ENCODE measurements at regions not wholly inside any gene's neighbourhood (a gene's known extent, or its start where the extent isn't known, plus 50 kb on each side); places are given as distances from the start of the nearest gene placed in this dataset.

DNA sequence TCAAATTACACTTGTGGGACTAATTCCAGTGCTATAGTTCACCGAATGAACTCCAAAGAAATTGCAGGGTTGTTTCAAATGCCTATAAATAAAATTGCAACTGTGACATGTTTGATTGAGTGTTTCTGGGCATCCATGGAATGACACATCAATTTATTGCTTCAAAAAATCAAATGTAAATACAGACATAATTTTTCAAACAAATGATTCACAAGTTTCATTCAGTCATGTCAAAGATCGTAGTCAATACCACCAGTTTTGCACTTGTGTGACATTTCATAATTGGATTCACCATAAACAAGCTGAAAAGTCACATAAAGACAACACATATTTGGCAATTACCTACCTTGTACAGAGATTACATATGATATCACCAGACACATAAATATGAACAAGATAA, 350.8 kb downstream of the CDH2 start:
- DNase-seq (ENCODE audit: low spot score): no peak

DNA sequence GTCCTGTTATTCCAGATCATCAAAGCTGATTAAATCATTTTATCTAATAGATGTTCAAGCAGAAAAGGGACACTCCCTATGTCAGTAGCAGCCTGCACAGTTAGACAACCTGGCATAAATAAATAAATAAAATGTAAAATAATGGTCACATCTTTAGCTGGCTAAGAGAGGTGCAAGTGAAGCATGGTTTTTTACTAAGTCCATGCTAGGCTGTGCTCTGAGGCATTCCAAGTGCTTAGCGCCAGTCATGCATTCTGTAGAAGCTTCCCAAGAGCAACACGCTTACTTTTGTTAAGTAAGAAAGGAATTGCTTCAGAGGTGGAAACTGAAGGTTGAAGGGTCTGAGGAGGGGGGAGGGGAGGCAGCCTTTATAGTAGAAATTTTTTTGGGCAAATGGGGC, 351.2 kb downstream of the CDH2 start:
- no peak for DNase-seq (ENCODE audit: low spot score)

DNA sequence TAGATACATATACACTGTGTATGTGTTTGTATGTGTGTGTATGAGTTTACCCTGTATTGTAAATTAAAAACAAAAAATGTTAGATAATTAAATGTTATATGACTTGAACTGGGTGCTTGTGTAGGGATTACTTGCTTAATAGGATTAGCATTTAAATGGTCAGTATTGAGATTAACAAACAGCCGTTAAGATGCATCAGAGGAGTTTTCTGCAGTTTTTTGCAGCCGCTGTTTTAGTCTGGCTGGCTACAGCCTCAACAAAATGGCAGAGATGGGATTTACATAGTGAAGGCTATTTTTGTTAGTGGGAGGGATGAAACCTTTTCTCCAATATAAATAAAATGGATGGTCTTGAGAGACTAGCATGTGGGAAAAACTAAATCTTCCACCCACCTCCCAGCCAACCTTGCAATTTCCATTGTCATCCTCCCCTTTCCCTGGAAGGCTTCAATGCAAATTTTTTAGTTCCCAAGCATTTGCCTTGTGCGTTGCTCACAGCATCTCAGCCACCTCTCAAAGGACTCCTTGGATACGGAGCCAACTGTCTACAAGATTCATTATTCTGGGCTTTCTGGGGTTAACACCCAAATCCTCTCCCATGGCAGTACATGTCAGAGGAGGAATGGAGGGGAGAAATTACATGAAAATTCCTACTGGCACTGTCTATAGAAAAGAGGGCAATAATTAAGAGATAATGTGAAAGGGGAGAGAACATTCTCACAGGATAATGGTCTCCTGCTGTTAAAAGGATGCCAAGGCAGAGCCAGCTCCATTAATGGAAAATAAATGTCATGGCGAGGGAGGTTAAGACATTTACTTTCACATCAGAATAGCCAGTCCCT, 351.9 kb downstream of the CDH2 start:
- no peak for DNase-seq (ENCODE audit: low spot score)

DNA sequence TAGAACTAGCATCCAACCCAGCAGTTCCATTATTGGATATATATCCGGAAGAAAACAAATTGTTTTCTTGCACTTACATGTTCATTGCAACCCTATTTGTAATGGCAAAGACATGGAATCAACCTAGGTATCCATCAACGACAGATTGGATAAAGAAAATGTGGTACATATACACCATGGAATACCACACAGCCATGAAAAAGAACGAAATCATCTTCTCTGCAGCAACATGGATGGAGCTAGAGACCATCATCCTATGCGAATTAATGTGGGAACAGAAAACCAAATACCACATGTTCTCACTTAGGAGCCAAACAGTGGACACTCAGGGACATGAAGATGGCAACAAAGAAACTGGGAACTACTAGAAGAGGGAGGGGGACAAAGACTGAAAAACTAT, 352.7 kb downstream of the CDH2 start:
- no peak for DNase-seq (ENCODE audit: low spot score)

DNA sequence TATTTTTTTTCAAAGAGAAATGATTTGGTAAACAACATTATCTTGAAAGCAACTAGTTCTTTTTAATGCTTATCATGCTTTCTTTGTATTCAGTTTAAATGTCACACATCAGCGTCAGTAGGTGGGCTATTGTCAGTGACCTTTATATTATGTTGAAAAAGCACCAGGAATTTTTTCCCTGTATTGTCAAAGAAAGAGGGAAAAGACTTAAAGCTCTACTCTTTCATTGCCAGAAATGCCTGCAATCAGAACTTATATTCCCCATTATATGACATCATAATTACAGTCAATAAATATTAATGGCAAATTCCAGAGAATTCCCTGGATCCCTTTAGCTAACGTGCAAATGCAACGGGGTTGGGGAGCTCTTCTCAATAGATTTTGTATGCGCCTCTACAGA, 353.9 kb downstream of the CDH2 start:
- no peak for DNase-seq (ENCODE audit: low spot score)

DNA sequence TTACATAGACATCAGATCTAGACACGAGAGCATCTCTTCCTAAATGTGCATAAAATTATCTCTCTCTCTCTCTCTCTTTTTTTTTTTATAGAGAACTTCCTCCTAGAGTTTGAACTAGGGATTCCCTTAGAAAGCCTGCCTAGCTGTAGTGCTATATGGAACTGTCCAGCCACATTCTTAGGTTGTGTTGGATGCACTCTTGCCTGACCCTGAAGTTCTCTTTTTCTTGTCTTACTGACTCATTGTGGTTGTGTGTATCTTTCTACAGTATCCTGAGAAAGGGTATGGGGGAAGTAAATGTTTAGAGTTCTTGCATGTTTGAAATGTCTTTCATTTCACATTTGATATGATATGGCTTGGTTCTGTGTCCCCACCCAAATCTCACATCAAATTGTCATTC, 368.2 kb downstream of the CDH2 start:
- no peak for DNase-seq (ENCODE audit: low spot score)

DNA sequence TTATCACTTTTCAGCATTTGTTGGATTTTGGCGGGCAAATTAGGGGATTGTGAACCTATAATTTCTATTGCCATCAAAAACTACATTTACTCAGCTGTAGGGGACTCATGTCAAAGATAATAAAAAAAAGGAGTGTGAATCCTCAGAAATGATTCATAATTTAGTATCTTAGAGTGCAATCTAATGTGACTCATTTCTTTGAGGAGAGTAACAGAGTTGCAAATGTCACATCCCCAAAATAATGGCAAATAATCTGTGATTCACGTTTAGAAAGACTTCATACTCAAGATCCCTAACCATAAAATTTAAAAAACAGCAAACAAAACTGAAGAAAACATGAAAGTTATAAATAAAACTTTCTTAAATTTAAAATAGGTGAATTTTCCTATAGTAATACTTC, 373.0 kb downstream of the CDH2 start:
- DNase-seq (ENCODE audit: low spot score): no peak

DNA sequence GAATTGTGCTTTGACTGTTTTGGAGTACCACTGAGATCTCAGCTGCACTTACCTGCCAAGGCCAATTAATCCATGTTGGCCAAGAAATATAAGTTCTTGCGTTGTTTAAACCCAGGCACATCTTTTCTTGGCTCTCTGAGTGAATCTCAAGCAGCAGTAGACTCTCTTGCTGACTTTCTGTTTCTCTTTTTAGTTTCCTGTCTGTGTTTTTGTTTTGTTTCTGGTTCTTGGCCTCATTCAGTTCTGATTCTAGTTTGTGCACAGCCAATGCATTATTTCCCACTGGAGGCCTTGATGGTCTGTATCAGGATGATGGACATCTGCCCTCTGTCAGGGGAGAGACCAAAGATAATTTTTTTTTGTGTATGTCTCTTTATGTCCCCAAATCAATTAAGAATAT, 379.4 kb downstream of the CDH2 start:
- DNase-seq (ENCODE audit: low spot score): no peak

DNA sequence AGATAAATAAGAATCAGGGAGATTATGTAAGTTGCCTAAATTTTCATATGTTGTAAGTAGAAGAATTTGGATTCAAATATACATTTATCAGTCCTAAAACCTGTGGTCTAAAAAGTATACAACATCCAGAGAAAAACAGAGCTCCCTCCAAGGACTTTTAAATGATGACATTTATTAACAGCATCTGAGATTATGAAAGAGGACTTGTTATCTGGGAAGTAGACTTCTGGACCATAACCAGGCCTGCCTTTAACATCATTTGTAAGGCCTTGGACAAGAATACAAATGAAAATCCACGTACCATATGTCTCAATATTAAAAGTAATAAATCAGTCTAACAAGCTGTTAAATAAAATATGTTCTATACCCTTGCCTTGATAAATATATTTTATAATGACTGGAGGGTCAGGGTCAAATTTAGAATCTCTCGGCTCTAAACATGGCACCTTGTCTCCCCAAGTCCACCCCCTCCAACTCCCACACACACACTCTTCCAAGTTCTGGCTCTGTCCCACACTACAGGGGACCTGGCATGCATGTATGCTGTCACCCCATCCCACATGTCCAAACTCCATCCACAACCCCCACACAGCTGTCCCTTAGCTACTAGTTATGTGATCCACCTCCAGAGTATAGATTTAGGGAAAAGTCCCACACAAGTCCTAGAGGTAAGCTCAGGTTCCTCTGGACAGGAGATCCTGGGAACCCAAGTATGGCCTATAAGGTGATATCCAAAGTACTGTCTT, 382.6 kb downstream of the CDH2 start:
- DNase-seq (ENCODE audit: low spot score): no peak

DNA sequence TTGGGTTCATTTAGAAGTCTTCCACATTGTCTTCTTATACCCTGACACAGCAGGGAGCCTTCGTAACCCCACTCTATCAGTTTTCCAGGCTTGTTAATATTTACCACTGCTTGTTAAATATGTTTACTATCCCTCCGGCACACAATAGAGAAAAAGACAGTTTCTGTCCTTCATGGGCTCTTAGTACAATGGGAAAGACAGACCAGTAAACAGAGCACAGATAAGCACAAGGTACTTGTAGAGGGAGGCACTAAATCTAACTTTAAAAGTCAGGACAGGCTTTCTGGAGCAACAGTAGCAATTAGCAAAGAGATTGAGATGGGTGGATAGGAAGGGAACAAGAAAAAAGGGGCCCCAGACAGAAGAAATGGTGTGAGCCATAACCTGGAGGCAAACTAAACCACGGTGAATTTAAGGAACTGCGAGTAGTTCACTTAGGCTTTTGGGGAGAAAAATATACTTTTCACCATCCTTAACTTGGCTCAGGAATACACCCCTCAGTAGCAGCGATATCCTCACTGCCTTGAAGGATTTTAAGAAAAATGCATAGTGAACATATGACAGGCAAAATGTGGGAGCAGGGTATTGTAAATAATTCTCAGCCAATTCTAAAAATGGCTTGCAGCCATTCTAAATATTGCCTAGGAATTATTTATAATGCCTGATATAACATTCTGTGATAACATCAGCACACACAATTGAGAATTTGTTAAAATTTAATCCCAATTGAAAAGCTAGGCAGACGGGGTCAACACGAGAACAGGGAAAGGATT, 383.7 kb downstream of the CDH2 start:
- DNase-seq (ENCODE audit: low spot score): no peak

DNA sequence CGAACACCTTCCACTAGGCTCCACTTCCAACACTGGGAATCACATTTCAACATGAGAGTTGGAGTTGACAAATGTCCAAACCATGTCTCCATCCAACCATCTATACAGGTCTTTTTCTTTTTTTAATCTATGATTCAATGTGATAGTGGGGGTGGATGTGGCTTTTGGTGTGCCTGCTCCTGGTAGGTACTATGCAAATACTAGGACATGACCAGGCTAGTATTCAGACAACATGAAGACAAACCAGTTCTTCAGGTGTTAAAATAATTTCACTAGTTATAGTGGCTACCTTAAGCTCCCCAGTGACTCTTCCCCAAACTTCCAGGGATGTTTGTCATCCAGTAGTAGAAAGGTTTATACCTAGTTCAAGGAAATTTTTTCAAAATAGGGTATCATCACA, 387.5 kb downstream of the CDH2 start:
- no peak for DNase-seq (ENCODE audit: low spot score)

DNA sequence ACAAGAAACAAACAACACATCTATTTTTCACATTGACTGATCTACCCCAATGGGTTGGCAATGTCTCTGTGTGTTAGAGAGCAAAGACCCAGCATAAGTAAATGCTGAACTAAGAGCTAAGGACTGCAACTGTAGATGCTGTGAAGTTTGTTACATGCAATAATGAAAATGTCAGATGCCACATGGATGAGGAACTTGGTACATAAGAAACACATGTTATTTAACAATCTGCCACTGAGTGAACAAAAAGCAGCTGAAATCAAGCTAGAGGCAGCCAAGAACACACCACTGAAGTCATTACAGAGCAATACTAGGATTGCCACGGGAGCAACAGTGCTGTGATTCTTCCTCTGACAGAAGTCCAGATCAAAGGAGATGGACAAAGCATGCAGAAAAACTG, 389.4 kb downstream of the CDH2 start:
- DNase-seq (ENCODE audit: low spot score): no peak

DNA sequence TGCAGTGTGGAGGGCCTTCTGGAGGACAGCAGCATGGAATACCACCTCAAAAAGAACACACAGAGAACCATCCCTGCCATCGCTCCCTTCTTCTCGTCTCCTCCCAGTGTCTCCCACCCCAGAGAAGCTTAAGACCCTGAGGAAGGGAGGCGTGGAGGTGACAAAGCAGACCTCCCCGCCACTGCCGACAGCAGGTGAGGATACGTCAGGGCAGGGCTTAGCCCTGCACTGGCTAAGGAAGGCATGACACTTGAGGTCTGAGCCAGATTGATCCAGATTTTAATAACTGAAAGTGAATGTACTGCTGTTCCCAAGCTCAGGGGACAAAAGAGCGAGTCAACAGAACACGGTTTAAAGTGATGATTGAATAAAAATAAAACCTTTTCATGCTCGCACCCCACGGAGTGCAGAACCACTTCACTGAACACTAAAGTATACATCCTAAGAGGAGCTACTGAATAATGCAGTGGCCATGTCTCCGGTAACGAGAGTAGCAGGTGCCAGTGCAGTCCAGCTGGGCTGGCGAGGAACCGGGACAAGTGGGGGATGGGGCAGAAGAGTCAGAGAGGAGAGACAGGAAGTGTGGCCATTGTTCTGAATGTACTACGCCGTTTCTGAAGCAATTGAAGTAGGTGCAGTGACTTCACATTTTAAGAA, 391.0 kb downstream of the CDH2 start:
- no peak for DNase-seq (ENCODE audit: low spot score)

DNA sequence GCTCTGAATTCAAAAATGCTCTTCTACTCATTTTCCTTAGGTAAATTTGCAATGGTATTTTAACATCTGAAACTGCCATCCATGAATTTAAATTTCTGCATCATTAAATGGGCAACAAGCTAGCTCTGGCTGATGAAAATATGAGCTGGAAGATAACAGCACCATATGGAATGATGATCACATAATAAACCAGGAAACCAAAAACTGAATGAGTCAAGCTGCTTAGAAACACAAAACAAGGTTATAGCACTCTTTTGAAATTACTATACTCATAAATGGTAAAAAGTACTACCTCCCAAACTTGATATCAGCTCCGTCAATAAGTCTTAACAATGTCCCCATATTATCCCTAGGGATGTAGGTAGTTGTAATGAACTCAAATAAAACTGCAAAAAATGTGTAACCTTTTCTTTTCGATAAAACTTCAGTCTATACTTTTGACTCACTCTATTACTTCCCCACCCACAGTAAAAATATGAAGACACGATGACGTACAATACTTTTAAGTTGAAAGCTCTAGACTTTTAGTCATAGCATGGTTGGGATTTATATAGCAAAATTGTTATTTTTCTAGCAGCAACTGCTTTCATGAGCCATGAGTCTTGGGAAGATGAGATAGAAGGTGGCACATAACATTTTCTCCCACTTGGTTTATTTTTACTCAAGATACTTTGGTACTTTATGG, 396.7 kb downstream of the CDH2 start:
- DNase-seq (ENCODE audit: low spot score): no peak

DNA sequence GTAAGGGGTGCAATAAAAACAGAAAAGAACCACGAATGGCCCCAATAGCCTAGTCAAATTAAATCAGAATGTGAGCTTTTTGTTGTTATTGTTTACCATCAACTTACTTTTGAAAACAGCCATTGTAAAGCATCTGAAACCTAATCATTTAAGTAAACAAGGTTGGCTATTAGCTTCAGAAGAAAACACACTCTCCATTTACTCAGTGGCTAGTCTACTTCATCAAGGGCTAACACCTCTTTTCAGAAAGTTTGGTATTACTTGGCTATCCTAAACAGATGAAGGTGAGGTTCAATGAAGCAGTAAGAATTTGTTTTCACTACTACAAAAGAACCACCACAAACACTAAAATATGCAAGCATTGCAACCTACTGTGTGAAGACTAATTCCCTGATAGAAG, 398.0 kb downstream of the CDH2 start:
- no peak for DNase-seq (ENCODE audit: low spot score)

DNA sequence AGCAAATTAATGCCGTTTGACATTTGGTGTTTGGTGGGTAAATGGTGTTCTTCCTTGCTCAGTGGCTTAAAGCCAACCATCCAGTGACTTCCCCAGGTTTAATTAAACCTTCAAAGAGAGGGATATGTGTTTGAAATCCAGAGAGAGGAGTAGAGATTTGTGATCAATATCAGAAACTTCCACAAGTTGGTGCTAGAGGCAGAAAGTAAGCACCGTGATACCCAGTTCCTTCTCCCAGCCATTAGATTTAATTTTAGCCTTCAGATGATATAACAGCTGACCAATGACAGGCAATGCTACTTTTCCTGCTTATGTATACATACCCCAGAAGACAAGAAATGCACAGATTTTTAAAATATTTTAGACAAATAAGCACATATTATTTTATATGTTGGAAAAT, 398.5 kb downstream of the CDH2 start:
- DNase-seq (ENCODE audit: low spot score): no peak

DNA sequence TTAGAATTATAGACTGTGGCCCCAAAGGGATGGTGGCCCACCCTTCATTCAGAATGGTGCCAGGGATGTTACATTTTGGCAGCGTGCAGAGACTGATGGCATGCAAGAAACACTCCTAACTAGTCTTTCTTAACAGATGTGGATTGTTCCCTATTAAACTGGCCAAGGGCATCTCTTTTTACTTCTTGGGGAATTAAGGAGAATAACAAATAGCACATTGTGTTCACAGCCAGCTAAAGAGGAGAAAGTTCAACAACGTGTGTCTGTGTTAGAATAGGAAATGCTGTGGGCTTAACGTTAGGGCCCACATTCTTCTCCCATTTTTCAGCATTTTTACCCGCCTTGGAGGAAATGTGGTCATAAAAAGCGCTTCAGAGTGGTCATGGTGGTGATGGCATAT, 404.8 kb downstream of the CDH2 start:
- no peak for DNase-seq (ENCODE audit: low spot score)

DNA sequence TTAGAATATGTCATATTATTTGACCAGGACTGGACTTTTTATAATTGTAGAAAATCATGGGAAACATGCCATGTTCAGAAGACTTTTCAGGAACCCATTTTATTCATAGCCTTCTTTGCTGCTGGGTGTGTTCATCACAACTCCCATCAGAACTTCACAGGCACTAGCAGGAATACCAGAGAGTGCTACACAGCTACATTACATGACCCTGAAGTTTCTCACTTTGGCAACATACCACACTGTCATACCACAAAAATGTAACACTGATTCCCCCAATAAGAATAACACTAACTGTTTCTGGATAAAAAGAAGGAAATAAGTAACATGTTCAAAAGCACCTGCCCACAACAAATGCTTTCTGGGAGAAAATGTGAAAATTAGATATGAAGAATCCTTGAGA, 405.4 kb downstream of the CDH2 start:
- no peak for DNase-seq (ENCODE audit: low spot score)

DNA sequence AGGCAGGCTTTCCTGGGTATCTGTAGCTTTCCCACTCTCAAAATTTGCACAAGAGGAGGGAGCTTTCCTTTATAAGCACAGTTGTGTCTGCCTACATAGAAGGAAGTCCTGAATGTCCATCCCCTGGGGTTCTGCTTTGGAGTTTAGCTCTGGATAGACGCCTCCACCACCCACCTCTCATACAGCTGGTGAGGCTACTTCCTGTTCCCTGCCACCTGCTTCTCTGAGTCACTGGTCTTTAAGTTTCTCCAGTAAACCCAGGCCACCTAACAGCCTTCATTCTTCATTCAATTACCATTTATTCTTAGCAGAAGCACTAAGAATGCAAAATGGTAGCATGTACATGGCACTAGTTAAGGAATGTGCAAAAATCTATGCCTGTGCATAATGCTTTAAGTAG, 407.8 kb downstream of the CDH2 start:
- no peak for DNase-seq (ENCODE audit: low spot score)

DNA sequence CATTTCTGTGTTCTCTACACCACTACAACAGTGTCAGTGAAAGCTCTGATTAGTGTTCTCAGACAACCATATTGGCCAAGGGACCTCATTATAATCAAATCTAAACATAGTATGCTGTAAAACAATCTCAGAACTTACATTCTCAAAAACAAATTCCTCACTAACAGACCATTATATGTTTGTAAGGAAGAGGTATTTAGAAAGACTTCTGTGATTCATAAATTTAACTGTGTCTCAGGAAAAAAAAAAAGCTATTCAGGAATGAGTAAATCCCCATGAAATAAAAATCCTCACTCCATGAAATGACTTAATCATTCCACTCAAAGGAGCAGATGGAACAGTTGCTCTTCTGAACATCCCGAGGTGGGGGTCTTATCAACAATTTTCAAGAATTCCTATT, 413.0 kb downstream of the CDH2 start:
- no peak for DNase-seq (ENCODE audit: low spot score)

DNA sequence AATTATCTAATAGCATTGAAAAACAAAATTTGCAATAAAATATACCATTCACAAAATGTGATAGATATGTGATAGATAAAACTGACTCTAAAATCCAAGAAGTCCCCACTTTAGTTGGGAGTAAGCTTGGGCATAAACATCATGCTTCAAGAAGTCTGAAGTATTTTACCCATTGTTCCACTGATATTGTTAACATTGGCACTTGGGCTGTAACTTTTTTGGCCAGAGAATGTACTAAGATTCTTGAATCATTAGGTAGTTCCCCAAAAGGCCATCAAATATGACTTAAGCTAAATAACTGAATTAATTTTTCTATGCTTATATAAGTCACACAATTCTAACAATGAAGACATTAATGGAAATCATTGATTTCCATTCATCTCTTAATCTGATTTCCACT, 413.6 kb downstream of the CDH2 start:
- DNase-seq (ENCODE audit: low spot score): no peak

DNA sequence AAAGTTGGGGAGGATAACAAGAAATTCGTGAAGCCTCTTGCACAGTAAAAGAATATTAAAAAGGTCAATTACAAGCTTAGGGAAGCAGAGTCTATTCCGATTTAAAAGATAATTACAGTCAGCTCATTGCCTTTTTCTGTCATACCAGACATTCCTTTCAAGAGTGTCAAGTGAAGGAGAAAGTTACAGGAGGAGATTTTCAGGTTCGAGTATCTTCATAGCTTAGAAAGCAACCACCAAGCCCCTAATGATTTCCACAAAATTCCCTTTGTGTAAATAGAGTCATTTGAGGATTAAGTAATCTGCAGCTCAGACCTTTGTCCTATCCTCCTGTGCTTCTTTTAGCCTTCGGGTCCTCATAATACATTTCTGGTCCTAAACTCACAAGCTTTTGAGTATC, 414.9 kb downstream of the CDH2 start:
- DNase-seq (ENCODE audit: low spot score): no peak

Measured in germinal center (tissue), 1 donor.